DOHH2 (cell line): ENCODE measurements at regions not wholly inside any gene's neighbourhood (a gene's known extent, or its start where the extent isn't known, plus 50 kb on each side); places are given as distances from the start of the nearest gene placed in this dataset.

Experiments
- EZH2phosphoT487 ChIP-seq: fragments of 200-600 bp; sonication (generic); IDR thresholded peaks from 2 replicates; pipeline ENCODE4 v1.6.1; 2017; ENCODE audit warnings: borderline replicate concordance, mild to moderate bottlenecking, antibody characterized with exemption, low read length, moderate library complexity, mixed read lengths
- TF ChIP-seq, protein P1 (sequence below): fragments of 200-600 bp; sonication (generic); IDR thresholded peaks from one replicate; pipeline ENCODE4 v1.5.1; 2014; ENCODE audit warnings: antibody characterized with exemption, mild to moderate bottlenecking, low read depth, low read length; ENCODE audit not compliant: poor library complexity, severe bottlenecking

DNA sequence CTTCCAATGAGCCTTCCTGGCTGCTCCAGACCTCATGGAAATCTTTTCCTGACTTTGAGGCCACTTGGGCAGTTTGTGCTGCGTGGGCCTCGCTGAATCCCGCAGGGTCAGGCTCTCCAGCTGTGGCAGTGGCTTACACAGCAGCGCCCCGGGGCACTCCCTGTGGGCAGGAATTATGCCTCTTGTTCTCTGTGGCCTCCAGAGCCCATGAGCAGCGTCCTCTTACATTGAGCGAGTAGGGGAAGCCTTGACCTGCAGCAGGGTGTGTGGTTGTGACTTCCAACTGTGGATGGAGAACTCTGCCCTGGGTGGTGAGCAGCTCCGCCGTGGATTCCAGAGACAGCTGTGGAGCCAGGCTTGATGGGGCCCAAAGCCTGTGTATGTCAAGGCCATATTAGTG lies 180.8 kb downstream of the GLI2 start:
- TF ChIP-seq, protein P1, sequence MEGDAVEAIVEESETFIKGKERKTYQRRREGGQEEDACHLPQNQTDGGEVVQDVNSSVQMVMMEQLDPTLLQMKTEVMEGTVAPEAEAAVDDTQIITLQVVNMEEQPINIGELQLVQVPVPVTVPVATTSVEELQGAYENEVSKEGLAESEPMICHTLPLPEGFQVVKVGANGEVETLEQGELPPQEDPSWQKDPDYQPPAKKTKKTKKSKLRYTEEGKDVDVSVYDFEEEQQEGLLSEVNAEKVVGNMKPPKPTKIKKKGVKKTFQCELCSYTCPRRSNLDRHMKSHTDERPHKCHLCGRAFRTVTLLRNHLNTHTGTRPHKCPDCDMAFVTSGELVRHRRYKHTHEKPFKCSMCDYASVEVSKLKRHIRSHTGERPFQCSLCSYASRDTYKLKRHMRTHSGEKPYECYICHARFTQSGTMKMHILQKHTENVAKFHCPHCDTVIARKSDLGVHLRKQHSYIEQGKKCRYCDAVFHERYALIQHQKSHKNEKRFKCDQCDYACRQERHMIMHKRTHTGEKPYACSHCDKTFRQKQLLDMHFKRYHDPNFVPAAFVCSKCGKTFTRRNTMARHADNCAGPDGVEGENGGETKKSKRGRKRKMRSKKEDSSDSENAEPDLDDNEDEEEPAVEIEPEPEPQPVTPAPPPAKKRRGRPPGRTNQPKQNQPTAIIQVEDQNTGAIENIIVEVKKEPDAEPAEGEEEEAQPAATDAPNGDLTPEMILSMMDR: no peak
- TF ChIP-seq EZH2phosphoT487: no peak
